GM11168 (cell line): ENCODE measurements at regions not wholly inside any gene's neighbourhood (a gene's known extent, or its start where the extent isn't known, plus 50 kb on each side); places are given as distances from the start of the nearest gene placed in this dataset.
"Not testable (repeated sequence)": the region's sequence is repeated elsewhere in the genome, so short reads cannot be mapped to it uniquely, and the experiment has no call there.

Experiments used
- in situ Hi-C: fragments of 300-500 bp; cut with MboI; formaldehyde crosslinking; loops from one replicate; pipeline ENCODE4 v1.12.0; 2022; ENCODE audit warnings: low sequenced_read_pairs; ENCODE audit not compliant: unreplicated experiment

GRCh38 chr10:2826675-2827074 lies 240.7 kb upstream of the PFKP start:
- in situ Hi-C loops = no loop called here

- in situ Hi-C loops = no loop called here
Observed at GRCh38 chr10:2825841-2826240, 241.5 kb upstream of the PFKP start.

- in situ Hi-C loops = no loop called here
Observed at GRCh38 chr10:2817940-2818636, 249.3 kb upstream of the PFKP start.

- in situ Hi-C loops = no loop called here
Observed at GRCh38 chr10:2813693-2814092, 253.7 kb upstream of the PFKP start.

- in situ Hi-C loops = no loop called here
Observed at GRCh38 chr10:2813286-2813685, 254.1 kb upstream of the PFKP start.

GRCh38 chr10:2812631-2813030 lies 254.7 kb upstream of the PFKP start:
- in situ Hi-C loops = no loop called here

- in situ Hi-C loops = no loop called here
Observed at GRCh38 chr10:2800178-2800577, 267.2 kb upstream of the PFKP start.

- in situ Hi-C loops = no loop called here
Observed at GRCh38 chr10:2798336-2799022, 268.9 kb upstream of the PFKP start.

- in situ Hi-C loops = no loop called here
Observed at GRCh38 chr10:2791774-2792443, 275.4 kb upstream of the PFKP start.

GRCh38 chr10:2790396-2791188 lies 276.8 kb upstream of the PFKP start:
- in situ Hi-C loops = no loop called here

GRCh38 chr10:2786251-2786650 lies 281.1 kb upstream of the PFKP start:
- in situ Hi-C loops = no loop called here

- in situ Hi-C loops = no loop called here
Observed at GRCh38 chr10:2784766-2785165, 282.6 kb upstream of the PFKP start.

GRCh38 chr10:2782950-2783349 lies 284.4 kb upstream of the PFKP start:
- in situ Hi-C loops = no loop called here

- in situ Hi-C loops = no loop called here
Observed at GRCh38 chr10:2782265-2782664, 285.1 kb upstream of the PFKP start.

GRCh38 chr10:2777666-2778355 lies 289.5 kb upstream of the PFKP start:
- in situ Hi-C loops = no loop called here

- in situ Hi-C loops = no loop called here
Observed at GRCh38 chr10:2772816-2773631, 294.3 kb upstream of the PFKP start.

GRCh38 chr10:2772135-2772534 lies 295.2 kb upstream of the PFKP start:
- in situ Hi-C loops = no loop called here

- in situ Hi-C loops = not testable (repeated sequence)
Observed at GRCh38 chr10:2767293-2767692, 300.1 kb upstream of the PFKP start.

- in situ Hi-C loops = no loop called here
Observed at GRCh38 chr10:2761971-2762370, 305.4 kb upstream of the PFKP start.
